D721Med (cell line): ENCODE measurements at regions not wholly inside any gene's neighbourhood (a gene's known extent, or its start where the extent isn't known, plus 50 kb on each side); places are given as distances from the start of the nearest gene placed in this dataset.
A peak's percentile ranks its signal among the peaks of the same experiment; 100 is the strongest.
"Not testable (repeated sequence)": the region's sequence is repeated elsewhere in the genome, so short reads cannot be mapped to it uniquely, and the experiment has no call there.

Experiments
- DNase-seq: peaks from one replicate; pipeline ENCODE4 v3.0.0; 2011; ENCODE audit warnings: low spot score; ENCODE audit not compliant: insufficient read length
- FAIRE-seq: peaks from 2 replicates; lab custom pipeline; 2011; peaks lifted over from hg19 to GRCh38; lab: Jason Lieb, UNC
- CTCF ChIP-seq: IDR thresholded peaks from 2 replicates; pipeline ENCODE4 v1.5.1; 2012; ENCODE audit warnings: mild to moderate bottlenecking, control low read depth; ENCODE audit not compliant: insufficient read depth; ENCODE audit errors: missing control alignments

- FAIRE-seq (no peak), DNase-seq (no peak)
- TF ChIP-seq CTCF, result no peak
Observed at GRCh38 chr3:104437891-104438290, 928.8 kb upstream of the ALCAM start.

GRCh38 chr3:104438706-104439105 is 928.0 kb upstream of the ALCAM start:
- DNase-seq (no peak), FAIRE-seq (no peak)
- no peak for TF ChIP-seq CTCF

- not testable (repeated sequence) for FAIRE-seq, DNase-seq
Observed at GRCh38 chr3:104445252-104445919, 921.3 kb upstream of the ALCAM start.

- DNase-seq, result no peak
- no peak for FAIRE-seq
- TF ChIP-seq CTCF, result no peak
Observed at GRCh38 chr3:104447681-104448080, 919.0 kb upstream of the ALCAM start.

GRCh38 chr3:104452697-104453096 is 914.0 kb upstream of the ALCAM start:
- no peak for DNase-seq
- TF ChIP-seq CTCF, result no peak
- FAIRE-seq, result no peak

GRCh38 chr3:104458657-104459056 is 908.1 kb upstream of the ALCAM start:
- no peak for FAIRE-seq
- no peak for DNase-seq
- no peak for TF ChIP-seq CTCF

- DNase-seq (no peak), FAIRE-seq (no peak)
- TF ChIP-seq CTCF, result peak; percentile 23
Observed at GRCh38 chr3:104460477-104461406, 906.0 kb upstream of the ALCAM start.
